Activated CD4-positive, alpha-beta T cell treated with anti-CD3 and anti-CD28 coated beads, Interleukin-2, amount 50 U/mL, for 1 hour (primary cell): ENCODE measurements at regions not wholly inside any gene's neighbourhood (a gene's known extent, or its start where the extent isn't known, plus 50 kb on each side); places are given as distances from the start of the nearest gene placed in this dataset.

Source experiments
- DNase-seq: peaks from one replicate; pipeline ENCODE4 v3.0.0-alpha.2; 2020

- DNase-seq: no peak
Measured at GRCh38 chr2:118264232-118264990, 176.1 kb downstream of the INSIG2 start.

GRCh38 chr2:118257696-118258095 is 169.4 kb downstream of the INSIG2 start:
- no peak for DNase-seq

GRCh38 chr2:118255771-118256372 is 167.6 kb downstream of the INSIG2 start:
- no peak for DNase-seq

GRCh38 chr2:118255301-118255700 is 167.0 kb downstream of the INSIG2 start:
- no peak for DNase-seq

- no peak for DNase-seq
Measured at GRCh38 chr2:118254116-118254515, 165.8 kb downstream of the INSIG2 start.

- DNase-seq: no peak
Measured at GRCh38 chr2:118251427-118251826, 163.2 kb downstream of the INSIG2 start.

GRCh38 chr2:118250463-118250862 is 162.2 kb downstream of the INSIG2 start:
- DNase-seq: no peak

GRCh38 chr2:118250001-118250400 is 161.7 kb downstream of the INSIG2 start:
- no peak for DNase-seq

- no peak for DNase-seq
Measured at GRCh38 chr2:118249531-118249930, 161.3 kb downstream of the INSIG2 start.

GRCh38 chr2:118246726-118247125 is 158.5 kb downstream of the INSIG2 start:
- DNase-seq: no peak

GRCh38 chr2:118246079-118246478 is 157.8 kb downstream of the INSIG2 start:
- DNase-seq: no peak

- DNase-seq: no peak
Measured at GRCh38 chr2:118244686-118245085, 156.4 kb downstream of the INSIG2 start.

GRCh38 chr2:118243031-118243430 is 154.8 kb downstream of the INSIG2 start:
- DNase-seq: no peak

- no peak for DNase-seq
Measured at GRCh38 chr2:118242216-118242615, 153.9 kb downstream of the INSIG2 start.

- no peak for DNase-seq
Measured at GRCh38 chr2:118241128-118241527, 152.9 kb downstream of the INSIG2 start.

GRCh38 chr2:118240276-118240675 is 152.0 kb downstream of the INSIG2 start:
- DNase-seq: no peak

GRCh38 chr2:118239284-118239683 is 151.0 kb downstream of the INSIG2 start:
- DNase-seq: no peak

GRCh38 chr2:118237451-118237850 is 149.2 kb downstream of the INSIG2 start:
- DNase-seq: no peak

GRCh38 chr2:118232796-118233195 is 144.5 kb downstream of the INSIG2 start:
- no peak for DNase-seq

GRCh38 chr2:118232391-118232790 is 144.1 kb downstream of the INSIG2 start:
- no peak for DNase-seq

- DNase-seq: no peak
Measured at GRCh38 chr2:118231759-118232158, 143.5 kb downstream of the INSIG2 start.

- DNase-seq: no peak
Measured at GRCh38 chr2:118227698-118228508, 139.6 kb downstream of the INSIG2 start.

- no peak for DNase-seq
Measured at GRCh38 chr2:118225666-118226065, 137.4 kb downstream of the INSIG2 start.

- DNase-seq: no peak
Measured at GRCh38 chr2:118224895-118225311, 136.6 kb downstream of the INSIG2 start.
